GM12878 (cell line): ENCODE measurements at regions not wholly inside any gene's neighbourhood (a gene's known extent, or its start where the extent isn't known, plus 50 kb on each side); places are given as distances from the start of the nearest gene placed in this dataset.

ENCODE experiments used
- ATAC-seq: fragments of 200-7000 bp; cut with Tn5 transposase; 3 replicates; pipeline ENCODE4 v1.9.1; 2020; ENCODE audit warnings: mild to moderate bottlenecking, moderate library complexity
- BruUV-seq: library from RNA; stranded (reverse); fragments of 400-500 nt; replicated peaks from 2 replicates; lab custom pipeline; 2021; lab: Mats Ljungman, UMichigan
- CTCF ChIA-PET: fragments of 300-600 bp; sonication (Branson Sonifier 250); formaldehyde crosslinking; extraction: SDS; loops from one replicate; lab custom pipeline; 2021; ENCODE audit warnings: inconsistent platforms; lab: Yijun Ruan, JAX
- POLR2A ChIA-PET: fragments of 350-600 bp; formaldehyde crosslinking; extraction: SDS; loops from one replicate; lab custom pipeline; 2021; ENCODE audit warnings: inconsistent platforms; lab: Charles Lee
- RAD21 ChIA-PET: fragments of 300-600 bp; sonication (Branson Sonifier 250); formaldehyde crosslinking; loops from one replicate; lab custom pipeline; 2023; ENCODE audit warnings: antibody characterized with exemption; ENCODE audit not compliant: unreplicated experiment; lab: Charles Lee
- SMC1A ChIA-PET: fragments of 300-600 bp; sonication (Branson Sonifier 250); formaldehyde crosslinking; loops from one replicate; lab custom pipeline; 2023; ENCODE audit not compliant: unreplicated experiment, uncharacterized antibody; lab: Charles Lee
- DNase-seq: peaks from one replicate; pipeline ENCODE4 v3.0.0-alpha.2; 2011; ENCODE audit warnings: low read depth, low spot score
- FAIRE-seq: peaks from 3 replicates; lab custom pipeline; 2011; peaks lifted over from hg19 to GRCh38; lab: Jason Lieb, UNC
- H2AFZ ChIP-seq: 2 replicates; pipeline ENCODE4 v1.6.0; 2011; ENCODE audit warnings: low read depth, low read length, control low read depth; ENCODE audit not compliant: control insufficient read depth
- H3K27ac ChIP-seq: 2 replicates; pipeline ENCODE4 v1.5.1; 2011; ENCODE audit warnings: control low read depth; ENCODE audit not compliant: control insufficient read depth, insufficient read depth
- H3K27me3 ChIP-seq, 2 experiments: replicated peaks in 1 of 2; 2 replicates each; pipeline versions ENCODE4 v1.6.0 to v1.6.1; 2011; ENCODE audit warnings: low read length in 1 of 2; ENCODE audit not compliant: control insufficient read depth in 2 of 2, insufficient read depth in 2 of 2
- H3K36me3 ChIP-seq, 2 experiments: 2 replicates each; pipeline ENCODE4 v1.5.1; 2011; ENCODE audit warnings: low read length in 1 of 2; ENCODE audit not compliant: control insufficient read depth in 2 of 2, insufficient read depth in 2 of 2
- H3K4me1 ChIP-seq: 2 replicates; pipeline ENCODE4 v1.6.1; 2011; ENCODE audit warnings: mild to moderate bottlenecking, low read length, moderate library complexity, mixed read lengths; ENCODE audit not compliant: control insufficient read depth, insufficient read depth
- H3K4me2 ChIP-seq: 2 replicates; pipeline ENCODE4 v1.6.0; 2011; ENCODE audit warnings: control low read depth; ENCODE audit not compliant: control insufficient read depth, insufficient read depth
- H3K4me3 ChIP-seq: fragments of 200-600 bp; sonication (generic); 2 replicates; pipeline ENCODE4 v1.5.1; 2016
- H3K79me2 ChIP-seq: 2 replicates; pipeline ENCODE4 v1.6.0; 2011; ENCODE audit warnings: low read length; ENCODE audit not compliant: control insufficient read depth, insufficient read depth
- H3K9ac ChIP-seq: 2 replicates; pipeline ENCODE4 v1.8.0; 2011; ENCODE audit warnings: low read length, control low read depth, mixed read lengths; ENCODE audit not compliant: control insufficient read depth, insufficient read depth
- H3K9me3 ChIP-seq: replicated peaks from 3 replicates; pipeline ENCODE4 v1.5.1; 2011; ENCODE audit warnings: mild to moderate bottlenecking, low read length; ENCODE audit not compliant: control insufficient read depth, insufficient read depth
- H4K20me1 ChIP-seq: 2 replicates; pipeline ENCODE4 v1.6.0; 2011; ENCODE audit not compliant: control insufficient read depth, insufficient read depth
- BCL11A ChIP-seq: IDR thresholded peaks from 2 replicates; pipeline ENCODE4 v1.6.1; 2011; ENCODE audit warnings: low read depth, low read length
- HCFC1 ChIP-seq: fragments of 150-350 bp; IDR thresholded peaks from 2 replicates; pipeline ENCODE4 v1.6.1; 2014; ENCODE audit warnings: low read length
- NBN ChIP-seq: fragments of 450-650 bp; IDR thresholded peaks from 2 replicates; pipeline ENCODE4 v1.6.1; 2016
- NFYA ChIP-seq: IDR thresholded peaks from 2 replicates; pipeline ENCODE4 v1.6.1; 2011; ENCODE audit warnings: low read depth, mild to moderate bottlenecking, low read length, improper control_type of control experiment, borderline replicate concordance
- PML ChIP-seq: IDR thresholded peaks from 2 replicates; pipeline ENCODE4 v1.6.1; 2012; ENCODE audit warnings: low read length, inconsistent platforms
- RB1 ChIP-seq: fragments of 450-650 bp; formaldehyde crosslinking; IDR thresholded peaks from 2 replicates; pipeline ENCODE4 v1.6.1; 2017; ENCODE audit warnings: mild to moderate bottlenecking, borderline replicate concordance
- RUNX3 ChIP-seq: IDR thresholded peaks from 2 replicates; pipeline ENCODE4 v1.6.1; 2012; ENCODE audit warnings: low read length, inconsistent platforms
- SMAD1 ChIP-seq: fragments of 450-650 bp; IDR thresholded peaks from 2 replicates; pipeline ENCODE4 v1.6.1; 2018; ENCODE audit warnings: mild to moderate bottlenecking, low read depth; ENCODE audit not compliant: partially characterized antibody
- TARDBP ChIP-seq: IDR thresholded peaks from 2 replicates; pipeline ENCODE4 v1.6.1; 2016; ENCODE audit warnings: borderline replicate concordance
- ZZZ3 ChIP-seq: IDR thresholded peaks from 2 replicates; pipeline ENCODE4 v1.6.1; 2011; ENCODE audit warnings: low read depth; ENCODE audit not compliant: control insufficient read depth, insufficient read length
- in situ Hi-C: fragments of 300-500 bp; cut with MboI; formaldehyde crosslinking; loops from 9 replicates; pipeline ENCODE4 v1.14.3; 2018; ENCODE audit warnings: mixed read lengths
- intact Hi-C: fragments of 100-400 bp; cut with micrococcal nuclease; formaldehyde crosslinking; loops from one replicate; pipeline ENCODE4 v1.14.2; 2022; ENCODE audit not compliant: unreplicated experiment
- TF ChIP-seq, protein P1 (sequence below): fragments of 450-650 bp; IDR thresholded peaks from 2 replicates; pipeline ENCODE4 v1.6.1; 2016; ENCODE audit warnings: mild to moderate bottlenecking, moderate library complexity, borderline replicate concordance
- TF ChIP-seq, protein P2 (sequence below): IDR thresholded peaks from 2 replicates; pipeline ENCODE4 v1.6.1; 2011; ENCODE audit warnings: mild to moderate bottlenecking, low read depth, low read length, moderate library complexity; ENCODE audit not compliant: insufficient replicate concordance
- TF ChIP-seq, protein P3 (sequence below): IDR thresholded peaks from 2 replicates; pipeline ENCODE4 v1.6.1; 2012; ENCODE audit warnings: low read length, inconsistent platforms

DNA sequence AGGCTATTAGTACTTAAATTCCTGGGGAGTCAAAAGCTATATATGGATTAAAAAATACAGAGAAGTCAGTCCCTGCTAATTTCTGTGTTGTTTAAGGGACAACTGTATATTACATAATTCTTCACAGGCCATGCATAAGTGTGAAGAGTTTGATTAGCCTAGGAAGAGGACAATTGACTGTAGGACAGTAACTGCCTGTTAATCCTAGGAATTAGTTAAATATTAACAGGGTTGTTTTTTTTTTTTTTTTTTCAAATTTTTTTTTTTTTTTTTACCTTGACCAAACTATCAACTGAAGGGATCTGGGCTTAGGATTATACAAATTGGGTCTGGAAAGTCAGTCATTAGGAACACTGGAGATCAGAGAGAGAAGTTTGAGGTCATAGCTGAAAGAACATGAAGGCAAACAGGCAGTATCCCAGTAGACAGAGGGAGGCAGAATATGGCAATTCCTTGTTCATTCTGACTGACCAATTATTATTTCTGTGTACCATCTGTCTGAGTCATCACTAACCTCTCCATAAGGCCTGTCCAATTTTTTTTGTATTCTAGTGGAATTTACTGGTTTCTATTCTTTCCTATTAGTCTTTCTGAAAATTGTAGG is 1139.2 kb downstream of the SORCS1 start:
- ChIA-PET CTCF (no interaction called here), POLR2A (no interaction called here), RAD21 (no interaction called here), SMC1A (no interaction called here)
- DNase-seq (no peak), FAIRE-seq (no peak), ATAC-seq (no peak)
- Histone ChIP-seq H3K4me3 (no peak overlapping the region), H3K27ac (no peak overlapping the region), H4K20me1 (no peaks in the 10 kb centered on the region), H2AFZ (no peak overlapping the region), H3K9ac (no peak overlapping the region), H3K4me1 (no peaks in the 10 kb centered on the region), H3K4me2 (no peak overlapping the region), H3K36me3 (no peaks in the 10 kb centered on the region), H3K9me3 (no peaks in the 10 kb centered on the region), H3K27me3 (no peaks in the 10 kb centered on the region), H3K79me2 (no peaks in the 10 kb centered on the region)
- intact Hi-C loops (no loop called here), in situ Hi-C loops (no loop called here)
- TF ChIP-seq, protein P1, sequence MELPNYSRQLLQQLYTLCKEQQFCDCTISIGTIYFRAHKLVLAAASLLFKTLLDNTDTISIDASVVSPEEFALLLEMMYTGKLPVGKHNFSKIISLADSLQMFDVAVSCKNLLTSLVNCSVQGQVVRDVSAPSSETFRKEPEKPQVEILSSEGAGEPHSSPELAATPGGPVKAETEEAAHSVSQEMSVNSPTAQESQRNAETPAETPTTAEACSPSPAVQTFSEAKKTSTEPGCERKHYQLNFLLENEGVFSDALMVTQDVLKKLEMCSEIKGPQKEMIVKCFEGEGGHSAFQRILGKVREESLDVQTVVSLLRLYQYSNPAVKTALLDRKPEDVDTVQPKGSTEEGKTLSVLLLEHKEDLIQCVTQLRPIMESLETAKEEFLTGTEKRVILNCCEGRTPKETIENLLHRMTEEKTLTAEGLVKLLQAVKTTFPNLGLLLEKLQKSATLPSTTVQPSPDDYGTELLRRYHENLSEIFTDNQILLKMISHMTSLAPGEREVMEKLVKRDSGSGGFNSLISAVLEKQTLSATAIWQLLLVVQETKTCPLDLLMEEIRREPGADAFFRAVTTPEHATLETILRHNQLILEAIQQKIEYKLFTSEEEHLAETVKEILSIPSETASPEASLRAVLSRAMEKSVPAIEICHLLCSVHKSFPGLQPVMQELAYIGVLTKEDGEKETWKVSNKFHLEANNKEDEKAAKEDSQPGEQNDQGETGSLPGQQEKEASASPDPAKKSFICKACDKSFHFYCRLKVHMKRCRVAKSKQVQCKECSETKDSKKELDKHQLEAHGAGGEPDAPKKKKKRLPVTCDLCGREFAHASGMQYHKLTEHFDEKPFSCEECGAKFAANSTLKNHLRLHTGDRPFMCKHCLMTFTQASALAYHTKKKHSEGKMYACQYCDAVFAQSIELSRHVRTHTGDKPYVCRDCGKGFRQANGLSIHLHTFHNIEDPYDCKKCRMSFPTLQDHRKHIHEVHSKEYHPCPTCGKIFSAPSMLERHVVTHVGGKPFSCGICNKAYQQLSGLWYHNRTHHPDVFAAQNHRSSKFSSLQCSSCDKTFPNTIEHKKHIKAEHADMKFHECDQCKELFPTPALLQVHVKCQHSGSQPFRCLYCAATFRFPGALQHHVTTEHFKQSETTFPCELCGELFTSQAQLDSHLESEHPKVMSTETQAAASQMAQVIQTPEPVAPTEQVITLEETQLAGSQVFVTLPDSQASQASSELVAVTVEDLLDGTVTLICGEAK: no peak
- no peak for TF ChIP-seq RB1
- TF ChIP-seq RUNX3: no peak
- no peak for TF ChIP-seq HCFC1
- no peak for TF ChIP-seq ZZZ3
- TF ChIP-seq, protein P2, sequence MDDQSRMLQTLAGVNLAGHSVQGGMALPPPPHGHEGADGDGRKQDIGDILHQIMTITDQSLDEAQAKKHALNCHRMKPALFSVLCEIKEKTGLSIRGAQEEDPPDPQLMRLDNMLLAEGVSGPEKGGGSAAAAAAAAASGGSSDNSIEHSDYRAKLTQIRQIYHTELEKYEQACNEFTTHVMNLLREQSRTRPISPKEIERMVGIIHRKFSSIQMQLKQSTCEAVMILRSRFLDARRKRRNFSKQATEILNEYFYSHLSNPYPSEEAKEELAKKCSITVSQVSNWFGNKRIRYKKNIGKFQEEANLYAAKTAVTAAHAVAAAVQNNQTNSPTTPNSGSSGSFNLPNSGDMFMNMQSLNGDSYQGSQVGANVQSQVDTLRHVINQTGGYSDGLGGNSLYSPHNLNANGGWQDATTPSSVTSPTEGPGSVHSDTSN: no peak
- TF ChIP-seq NBN: no peak
- TF ChIP-seq PML: no peak
- TF ChIP-seq, protein P3, sequence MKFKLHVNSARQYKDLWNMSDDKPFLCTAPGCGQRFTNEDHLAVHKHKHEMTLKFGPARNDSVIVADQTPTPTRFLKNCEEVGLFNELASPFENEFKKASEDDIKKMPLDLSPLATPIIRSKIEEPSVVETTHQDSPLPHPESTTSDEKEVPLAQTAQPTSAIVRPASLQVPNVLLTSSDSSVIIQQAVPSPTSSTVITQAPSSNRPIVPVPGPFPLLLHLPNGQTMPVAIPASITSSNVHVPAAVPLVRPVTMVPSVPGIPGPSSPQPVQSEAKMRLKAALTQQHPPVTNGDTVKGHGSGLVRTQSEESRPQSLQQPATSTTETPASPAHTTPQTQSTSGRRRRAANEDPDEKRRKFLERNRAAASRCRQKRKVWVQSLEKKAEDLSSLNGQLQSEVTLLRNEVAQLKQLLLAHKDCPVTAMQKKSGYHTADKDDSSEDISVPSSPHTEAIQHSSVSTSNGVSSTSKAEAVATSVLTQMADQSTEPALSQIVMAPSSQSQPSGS: no peak
- TF ChIP-seq BCL11A: no peak
- no peak for TF ChIP-seq SMAD1
- TF ChIP-seq TARDBP: no peak
- no peak for TF ChIP-seq NFYA
- no TSS peak for BruUV-seq
